ENCODE measurements at regions not wholly inside any gene's neighbourhood (a gene's known extent, or its start where the extent isn't known, plus 50 kb on each side); places are given as distances from the start of the nearest gene placed in this dataset.

DNA sequence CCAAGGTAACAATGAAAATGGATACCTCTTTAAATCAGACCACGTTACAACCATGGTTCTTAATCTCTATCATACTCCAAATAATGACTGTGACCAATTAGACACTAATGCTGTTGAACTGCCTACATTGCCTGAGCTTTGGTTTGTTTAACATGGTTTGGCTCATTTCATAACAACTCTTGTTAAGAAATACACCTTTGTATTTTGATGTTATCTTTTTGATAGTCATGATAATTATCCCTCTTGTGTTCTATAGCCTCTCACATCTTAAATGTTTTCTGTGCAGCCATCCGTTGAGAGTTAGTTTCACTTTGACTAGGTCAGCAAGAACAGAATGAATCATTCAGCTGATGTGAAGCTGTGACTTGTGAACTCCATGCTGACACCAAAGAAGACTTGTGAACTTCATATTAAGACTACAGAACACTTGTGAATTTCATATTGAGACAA is 75.5 kb upstream of the RERGL start:
- no peaks in the 10 kb centered on the region for H3K4me1 ChIP-seq (ENCODE audit: insufficient read depth, low read length)
- no peak overlapping the region for H2AFZ ChIP-seq (ENCODE audit: low read length)
- no peak overlapping the region for H4K5ac ChIP-seq (ENCODE audit: insufficient read length, low read depth, low read length)
- WGBS (ENCODE audit: extremely low coverage, insufficient read length, low lambda C conversion rate) = no CpG with 5 or more reads among the region's 2 CpGs
- H3K79me1 ChIP-seq (ENCODE audit: insufficient read depth, low read depth, low read length, poor library complexity, severe bottlenecking) = no peaks in the 10 kb centered on the region
- H3K79me2 ChIP-seq (ENCODE audit: insufficient read depth, low read length) = no peaks in the 10 kb centered on the region
- H2BK12ac ChIP-seq (ENCODE audit: insufficient read length, low read depth, low read length) = no peak overlapping the region
- no peak overlapping the region for H3K27ac ChIP-seq (ENCODE audit: insufficient read length, low read depth, low read length)
- no peak overlapping the region for H2BK120ac ChIP-seq (ENCODE audit: low read depth, low read length, poor library complexity, severe bottlenecking)
- no peak overlapping the region for H3K9ac ChIP-seq (ENCODE audit: extremely low read depth, insufficient read length, low read length)
- peaks cover 0 to 2% (median 0%) of the 10 kb centered on the region in 3 experiments; a peak in 1 of 7 replicates for H3K36me3 Mint-ChIP-seq (ENCODE audit: insufficient read depth in 1 of 3, low read depth in 3 of 3)
- no peak overlapping the region for H4K8ac ChIP-seq (replicated peaks; ENCODE audit: insufficient read length, low read depth, low read length)
- no peak overlapping the region for H2AK5ac ChIP-seq (ENCODE audit: insufficient read length, low read length)
- H4K20me1 ChIP-seq (ENCODE audit: control insufficient read depth, insufficient read depth, insufficient read length) = no peaks in the 10 kb centered on the region
- no peak overlapping the region for H3K18ac ChIP-seq (ENCODE audit: insufficient read length, low read depth, low read length)
- H3K23me2 ChIP-seq (ENCODE audit: insufficient read length, low read depth, low read length, poor library complexity, severe bottlenecking) = no peaks in the 10 kb centered on the region
- H3K56ac ChIP-seq (ENCODE audit: insufficient read length, low read depth, low read length) = no peak overlapping the region
- H3K14ac ChIP-seq (ENCODE audit: insufficient read depth, low read length) = no peak overlapping the region
- no peaks in the 10 kb centered on the region for H3K27me3 Mint-ChIP-seq (ENCODE audit: low read depth)
- no peak overlapping the region for H3K23ac ChIP-seq (ENCODE audit: insufficient read length, low read depth, low read length)
- H3K4me1 Mint-ChIP-seq = no peaks in the 10 kb centered on the region
- no peak overlapping the region for H3K27ac Mint-ChIP-seq
- DNase-seq = no peak
- TF ChIP-seq, protein P1, sequence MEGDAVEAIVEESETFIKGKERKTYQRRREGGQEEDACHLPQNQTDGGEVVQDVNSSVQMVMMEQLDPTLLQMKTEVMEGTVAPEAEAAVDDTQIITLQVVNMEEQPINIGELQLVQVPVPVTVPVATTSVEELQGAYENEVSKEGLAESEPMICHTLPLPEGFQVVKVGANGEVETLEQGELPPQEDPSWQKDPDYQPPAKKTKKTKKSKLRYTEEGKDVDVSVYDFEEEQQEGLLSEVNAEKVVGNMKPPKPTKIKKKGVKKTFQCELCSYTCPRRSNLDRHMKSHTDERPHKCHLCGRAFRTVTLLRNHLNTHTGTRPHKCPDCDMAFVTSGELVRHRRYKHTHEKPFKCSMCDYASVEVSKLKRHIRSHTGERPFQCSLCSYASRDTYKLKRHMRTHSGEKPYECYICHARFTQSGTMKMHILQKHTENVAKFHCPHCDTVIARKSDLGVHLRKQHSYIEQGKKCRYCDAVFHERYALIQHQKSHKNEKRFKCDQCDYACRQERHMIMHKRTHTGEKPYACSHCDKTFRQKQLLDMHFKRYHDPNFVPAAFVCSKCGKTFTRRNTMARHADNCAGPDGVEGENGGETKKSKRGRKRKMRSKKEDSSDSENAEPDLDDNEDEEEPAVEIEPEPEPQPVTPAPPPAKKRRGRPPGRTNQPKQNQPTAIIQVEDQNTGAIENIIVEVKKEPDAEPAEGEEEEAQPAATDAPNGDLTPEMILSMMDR (conservative IDR thresholded peaks at IDR 0.05) = no peak
- H3K9me3 Mint-ChIP-seq = peaks cover 3 to 4% of the 10 kb centered on the region in 2 experiments; a peak in 3 of 5 replicates
- no peak overlapping the region for H4K91ac ChIP-seq (ENCODE audit: insufficient read length, low read depth, low read length)
- H3K4me3 Mint-ChIP-seq = no peak overlapping the region
- H2BK15ac ChIP-seq (ENCODE audit: low read depth, low read length) = no peak overlapping the region
- no peak overlapping the region for H3K4me2 ChIP-seq (ENCODE audit: insufficient read depth, insufficient read length, low read length)
- H2BK5ac ChIP-seq (ENCODE audit: insufficient read length, low read length) = no peak overlapping the region
- no peaks in the 10 kb centered on the region for H3K9me3 ChIP-seq (ENCODE audit: control insufficient read depth, low read depth, low read length)
- H3T11ph ChIP-seq (ENCODE audit: low read length) = no peak overlapping the region
- H2BK20ac ChIP-seq (ENCODE audit: low read depth, low read length, poor library complexity, severe bottlenecking) = no peak overlapping the region
- no peaks in the 10 kb centered on the region for H3K27me3 ChIP-seq (ENCODE audit: insufficient read depth, low read length)
- no peak overlapping the region for H3K4ac ChIP-seq (ENCODE audit: low read depth, low read length)

Data from H9 (cell line).